Loucy (cell line): ENCODE measurements at regions not wholly inside any gene's neighbourhood (a gene's known extent, or its start where the extent isn't known, plus 50 kb on each side); places are given as distances from the start of the nearest gene placed in this dataset.

Source experiments
- H2AFZ ChIP-seq: fragments of 200-600 bp; sonication (generic); 2 replicates; pipeline ENCODE4 v1.6.0; 2016; ENCODE audit warnings: antibody characterized with exemption, mild to moderate bottlenecking, low read length, moderate library complexity
- H3F3A ChIP-seq: fragments of 200-600 bp; 2 replicates; pipeline ENCODE4 v1.6.0; 2016; ENCODE audit warnings: antibody characterized with exemption, low read depth, mild to moderate bottlenecking
- H3K27me3 ChIP-seq: fragments of 200-600 bp; sonication (generic); 2 replicates; pipeline ENCODE4 v1.6.1; 2014; ENCODE audit warnings: low read length, mild to moderate bottlenecking; ENCODE audit not compliant: insufficient read depth, poor library complexity, severe bottlenecking
- H3K36me3 ChIP-seq: fragments of 200-600 bp; sonication (generic); 2 replicates; pipeline ENCODE4 v1.6.1; 2016; ENCODE audit warnings: low read length; ENCODE audit not compliant: insufficient read depth
- H3K4me1 ChIP-seq: fragments of 200-600 bp; sonication (generic); 2 replicates; pipeline ENCODE4 v1.5.1; 2014; ENCODE audit warnings: low read length, mild to moderate bottlenecking; ENCODE audit not compliant: insufficient read depth, poor library complexity, severe bottlenecking
- H3K4me2 ChIP-seq: fragments of 200-600 bp; sonication (generic); 2 replicates; pipeline ENCODE4 v1.6.0; 2014; ENCODE audit warnings: antibody characterized with exemption, low read length, low read depth, mild to moderate bottlenecking; ENCODE audit not compliant: poor library complexity, severe bottlenecking
- H3K4me3 ChIP-seq: fragments of 200-600 bp; sonication (generic); 2 replicates; pipeline ENCODE4 v1.5.1; 2014; ENCODE audit warnings: low read length, mild to moderate bottlenecking, mixed read lengths; ENCODE audit not compliant: poor library complexity, severe bottlenecking
- H3K79me2 ChIP-seq: fragments of 200-600 bp; sonication (generic); 2 replicates; pipeline ENCODE4 v1.6.1; 2014; ENCODE audit warnings: low read length; ENCODE audit not compliant: insufficient read depth
- H3K9ac ChIP-seq: fragments of 200-600 bp; sonication (generic); 2 replicates; pipeline ENCODE4 v1.6.0; 2014; ENCODE audit warnings: mild to moderate bottlenecking, low read depth, low read length, moderate library complexity; ENCODE audit not compliant: poor library complexity, severe bottlenecking
- H3K9me2 ChIP-seq: fragments of 200-600 bp; sonication (generic); replicated peaks from 2 replicates; pipeline ENCODE4 v1.6.1; 2016; ENCODE audit warnings: low read depth, low read length, mixed read lengths
- H3K9me3 ChIP-seq: fragments of 200-600 bp; sonication (generic); 2 replicates; pipeline ENCODE4 v1.6.1; 2014; ENCODE audit warnings: mild to moderate bottlenecking, antibody characterized with exemption, low read length, low read depth; ENCODE audit not compliant: insufficient read depth
- H4K20me1 ChIP-seq: fragments of 200-600 bp; sonication (generic); 2 replicates; pipeline ENCODE4 v1.6.0; 2014; ENCODE audit warnings: antibody characterized with exemption, low read length, mild to moderate bottlenecking; ENCODE audit not compliant: insufficient read depth, poor library complexity, severe bottlenecking
- EZH2phosphoT487 ChIP-seq: fragments of 200-600 bp; IDR thresholded peaks from 2 replicates; pipeline ENCODE4 v1.6.1; 2018; ENCODE audit warnings: antibody characterized with exemption, mild to moderate bottlenecking, moderate library complexity, borderline replicate concordance
- TF ChIP-seq, protein P1 (sequence below): fragments of 200-600 bp; sonication (generic); conservative IDR thresholded peaks from 2 replicates; pipeline ENCODE4 v1.5.1; 2014; ENCODE audit warnings: mild to moderate bottlenecking, antibody characterized with exemption, low read length

DNA sequence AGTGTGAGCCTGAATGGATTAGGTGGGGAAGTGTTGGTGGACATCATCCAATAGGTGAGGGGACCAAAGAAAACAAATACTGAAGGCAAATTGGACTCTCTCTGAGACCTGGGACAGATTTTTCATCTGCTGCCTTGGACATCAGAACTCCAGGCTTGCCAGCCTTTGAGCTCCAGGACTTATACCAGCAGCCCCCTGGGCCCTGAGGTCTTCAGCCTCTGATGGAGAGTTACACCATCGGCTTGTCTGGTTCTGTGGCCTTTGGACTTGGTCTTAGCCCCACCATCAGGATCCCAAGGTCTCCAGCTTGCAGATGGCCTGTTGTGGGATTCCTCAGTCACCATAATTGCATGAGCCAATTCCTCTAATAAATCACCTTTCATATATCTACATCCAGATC, 80.8 kb upstream of the SLC8A3 start:
- H4K20me1 ChIP-seq: no peaks in the 10 kb centered on the region
- H2AFZ ChIP-seq: no peak overlapping the region
- TF ChIP-seq EZH2phosphoT487: no peak
- TF ChIP-seq, protein P1, sequence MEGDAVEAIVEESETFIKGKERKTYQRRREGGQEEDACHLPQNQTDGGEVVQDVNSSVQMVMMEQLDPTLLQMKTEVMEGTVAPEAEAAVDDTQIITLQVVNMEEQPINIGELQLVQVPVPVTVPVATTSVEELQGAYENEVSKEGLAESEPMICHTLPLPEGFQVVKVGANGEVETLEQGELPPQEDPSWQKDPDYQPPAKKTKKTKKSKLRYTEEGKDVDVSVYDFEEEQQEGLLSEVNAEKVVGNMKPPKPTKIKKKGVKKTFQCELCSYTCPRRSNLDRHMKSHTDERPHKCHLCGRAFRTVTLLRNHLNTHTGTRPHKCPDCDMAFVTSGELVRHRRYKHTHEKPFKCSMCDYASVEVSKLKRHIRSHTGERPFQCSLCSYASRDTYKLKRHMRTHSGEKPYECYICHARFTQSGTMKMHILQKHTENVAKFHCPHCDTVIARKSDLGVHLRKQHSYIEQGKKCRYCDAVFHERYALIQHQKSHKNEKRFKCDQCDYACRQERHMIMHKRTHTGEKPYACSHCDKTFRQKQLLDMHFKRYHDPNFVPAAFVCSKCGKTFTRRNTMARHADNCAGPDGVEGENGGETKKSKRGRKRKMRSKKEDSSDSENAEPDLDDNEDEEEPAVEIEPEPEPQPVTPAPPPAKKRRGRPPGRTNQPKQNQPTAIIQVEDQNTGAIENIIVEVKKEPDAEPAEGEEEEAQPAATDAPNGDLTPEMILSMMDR: no peak
- no peaks in the 10 kb centered on the region for H3K4me1 ChIP-seq
- no peaks in the 10 kb centered on the region for H3K36me3 ChIP-seq
- no peak overlapping the region for H3K4me2 ChIP-seq
- H3K9me2 ChIP-seq: no peaks in the 10 kb centered on the region
- H3K9ac ChIP-seq: no peak overlapping the region
- no peak overlapping the region for H3K4me3 ChIP-seq
- H3K9me3 ChIP-seq: no peaks in the 10 kb centered on the region
- H3K27me3 ChIP-seq: no peaks in the 10 kb centered on the region
- no peaks in the 10 kb centered on the region for H3F3A ChIP-seq
- no peaks in the 10 kb centered on the region for H3K79me2 ChIP-seq

DNA sequence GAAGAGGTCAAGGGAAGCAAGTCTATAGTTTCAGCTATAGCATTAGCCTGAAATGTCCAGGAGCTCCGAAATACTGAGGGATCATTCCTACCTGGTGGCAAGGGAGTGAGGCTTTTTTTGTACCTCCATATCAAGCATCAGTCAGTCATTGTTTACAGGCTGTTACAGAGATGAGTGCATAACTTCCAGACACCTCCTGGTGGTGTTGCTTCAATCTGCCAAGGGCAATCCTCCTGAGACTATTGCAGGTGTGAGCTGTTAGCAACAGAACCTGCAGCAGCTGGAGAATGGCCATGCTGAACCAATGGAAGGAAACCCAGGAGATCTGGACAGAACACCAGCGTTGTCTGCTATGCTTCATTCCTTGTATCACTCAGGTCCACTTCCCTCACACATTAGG, 80.0 kb upstream of the SLC8A3 start:
- Histone ChIP-seq H4K20me1 (no peaks in the 10 kb centered on the region), H3K9me3 (no peaks in the 10 kb centered on the region), H3F3A (no peaks in the 10 kb centered on the region), H3K36me3 (no peaks in the 10 kb centered on the region), H3K79me2 (no peaks in the 10 kb centered on the region), H3K4me3 (no peak overlapping the region), H3K9ac (no peak overlapping the region), H3K4me2 (no peak overlapping the region), H3K27me3 (no peaks in the 10 kb centered on the region), H3K9me2 (no peaks in the 10 kb centered on the region), H2AFZ (no peak overlapping the region), H3K4me1 (no peaks in the 10 kb centered on the region)
- TF ChIP-seq, protein P1: no peak; the same call in 1 of the 2 replicates
- no peak for TF ChIP-seq EZH2phosphoT487

DNA sequence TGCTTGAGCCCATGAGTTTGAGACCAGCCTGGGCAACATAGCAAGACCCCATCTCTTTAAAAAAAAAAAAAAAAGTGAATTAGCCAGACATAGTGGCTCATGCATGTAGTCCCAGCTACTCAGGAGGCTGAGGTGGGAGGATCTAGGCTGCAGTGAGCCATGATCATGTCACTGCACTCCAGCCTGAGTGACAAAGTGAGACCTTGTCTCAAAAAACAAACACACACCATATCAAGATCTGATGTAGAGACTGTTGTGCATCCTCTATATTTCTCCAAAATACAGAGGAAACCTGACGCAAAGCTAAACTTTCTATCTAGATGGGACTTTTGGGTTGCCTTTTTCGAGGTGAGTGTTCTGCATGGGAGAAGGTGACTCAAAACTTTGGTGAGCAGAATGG, 77.4 kb upstream of the SLC8A3 start:
- Histone ChIP-seq H3K9ac (no peak overlapping the region), H3K27me3 (no peaks in the 10 kb centered on the region), H3F3A (no peaks in the 10 kb centered on the region), H3K9me3 (no peaks in the 10 kb centered on the region), H3K36me3 (no peaks in the 10 kb centered on the region), H3K4me1 (no peaks in the 10 kb centered on the region), H3K4me3 (no peak overlapping the region), H3K79me2 (no peaks in the 10 kb centered on the region), H3K9me2 (no peaks in the 10 kb centered on the region), H3K4me2 (no peak overlapping the region), H4K20me1 (no peaks in the 10 kb centered on the region), H2AFZ (no peak overlapping the region)
- TF ChIP-seq, protein P1: no peak
- no peak for TF ChIP-seq EZH2phosphoT487
